GM18858 (cell line): ENCODE measurements at regions not wholly inside any gene's neighbourhood (a gene's known extent, or its start where the extent isn't known, plus 50 kb on each side); places are given as distances from the start of the nearest gene placed in this dataset.

Source experiments
- ATAC-seq: cut with Tn5 transposase; IDR thresholded peaks from one replicate; pipeline ENCODE4 v1.9.1; 2021; ENCODE audit not compliant: unreplicated experiment

- no peak for ATAC-seq
These were observed 118.7 kb downstream of the VAPA start for GRCh38 chr18:10032331-10033015.

- no peak for ATAC-seq
These were observed 119.2 kb downstream of the VAPA start for GRCh38 chr18:10033016-10033399.

DNA sequence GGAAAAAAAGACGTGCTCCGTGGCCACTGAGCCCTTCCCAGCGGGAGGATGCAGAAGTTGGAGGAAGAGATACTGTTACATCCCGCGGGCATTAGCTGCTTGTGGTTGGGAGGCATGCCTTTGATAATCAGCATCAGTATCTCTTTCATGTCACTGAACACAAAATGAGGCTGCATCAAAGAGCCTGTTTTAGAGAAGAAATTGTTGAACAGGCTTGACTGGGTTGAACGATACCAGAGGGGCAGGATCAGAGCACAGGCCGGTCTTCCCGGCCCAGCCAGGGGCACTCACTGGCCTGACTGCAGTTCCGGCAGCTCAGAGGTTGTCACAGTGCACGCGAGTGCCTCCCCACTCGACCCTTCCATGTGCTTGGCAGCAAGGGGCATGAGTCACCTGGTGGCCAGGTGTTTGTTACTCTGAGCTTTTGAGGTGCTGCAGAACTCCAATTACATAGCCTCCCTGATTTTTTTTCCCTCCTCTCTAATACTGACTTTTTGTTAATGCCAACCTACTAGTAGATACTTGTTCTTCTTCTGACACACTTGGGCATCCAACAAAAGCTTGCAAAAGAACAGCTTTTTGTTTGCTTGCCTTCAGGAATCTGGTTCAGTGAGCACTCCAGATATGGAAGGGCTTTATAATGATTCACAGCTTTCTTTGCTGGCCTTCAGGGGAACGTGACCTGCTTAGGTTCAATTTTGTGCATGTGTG lies 121.6 kb downstream of the VAPA start:
- no peak for ATAC-seq

- no peak for ATAC-seq
These were observed 122.7 kb downstream of the VAPA start for GRCh38 chr18:10036479-10036878.

- no peak for ATAC-seq
These were observed 123.4 kb downstream of the VAPA start for GRCh38 chr18:10037181-10037580.

DNA sequence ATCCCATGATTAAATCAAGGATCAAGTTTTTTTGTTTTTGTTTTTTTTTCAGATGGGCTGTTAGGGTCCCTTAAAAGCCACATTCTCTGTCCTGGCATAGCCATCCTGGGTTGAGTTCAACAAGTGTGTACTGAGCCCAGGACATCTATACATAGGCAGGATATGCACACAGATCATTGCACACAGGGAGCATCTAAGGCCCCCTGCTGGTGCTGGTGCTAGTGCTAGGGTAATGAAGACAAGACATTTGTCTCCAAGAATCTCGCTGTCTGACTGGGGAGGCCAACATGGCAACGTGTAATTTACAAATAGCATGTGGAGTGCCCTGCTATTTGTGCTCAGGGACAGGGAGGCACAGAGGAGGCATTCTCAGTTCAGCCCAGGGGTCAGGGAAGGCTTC lies 124.5 kb downstream of the VAPA start:
- no peak for ATAC-seq

- ATAC-seq, result no peak
These were observed 126.6 kb downstream of the VAPA start for GRCh38 chr18:10040287-10041011.

GRCh38 chr18:10041180-10041579 lies 127.4 kb downstream of the VAPA start:
- no peak for ATAC-seq

- no peak for ATAC-seq
These were observed 128.7 kb downstream of the VAPA start for GRCh38 chr18:10042492-10042891.

DNA sequence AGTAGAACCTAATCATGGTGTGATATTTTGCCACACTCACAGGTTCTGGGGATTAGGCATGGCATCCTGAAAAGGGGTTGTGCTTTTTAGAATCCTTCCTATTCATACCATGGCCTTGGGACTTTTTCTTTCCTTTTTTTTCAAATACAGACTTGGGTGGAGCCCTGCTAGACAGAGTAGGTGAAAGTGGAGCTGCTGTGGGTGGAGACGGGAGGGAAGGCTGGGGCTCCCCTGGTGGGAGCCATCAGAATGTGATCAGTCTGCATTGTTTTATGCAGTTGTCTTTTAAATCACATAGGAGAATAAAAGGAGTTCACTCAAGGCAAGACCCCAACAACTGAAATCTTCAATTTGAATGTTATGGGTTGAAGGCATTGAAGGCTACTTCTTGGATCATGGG lies 130.2 kb downstream of the VAPA start:
- no peak for ATAC-seq

GRCh38 chr18:10045296-10045891 lies 131.6 kb downstream of the VAPA start:
- ATAC-seq, result no peak

GRCh38 chr18:10046178-10046807 lies 132.5 kb downstream of the VAPA start:
- no peak for ATAC-seq

DNA sequence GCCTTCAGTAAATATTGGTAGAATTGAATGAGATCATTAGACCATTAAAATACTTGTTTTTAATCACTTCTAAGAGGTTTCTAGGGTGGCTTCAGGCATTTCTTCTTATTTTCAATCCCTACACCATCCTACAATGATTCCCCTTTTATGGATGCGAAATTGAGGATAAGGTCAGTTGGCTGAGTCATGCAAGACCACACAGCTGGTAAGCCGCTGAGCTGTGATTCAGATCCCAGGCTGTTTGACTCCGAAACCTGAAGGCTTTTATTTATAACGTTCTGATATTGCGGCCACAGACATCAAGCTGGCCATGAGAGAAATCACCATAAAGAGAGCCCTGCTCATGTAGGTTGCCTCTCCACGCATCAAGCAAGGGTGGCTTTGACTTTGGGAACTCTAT lies 133.4 kb downstream of the VAPA start:
- no peak for ATAC-seq

GRCh38 chr18:10049747-10050146 lies 135.9 kb downstream of the VAPA start:
- no peak for ATAC-seq

DNA sequence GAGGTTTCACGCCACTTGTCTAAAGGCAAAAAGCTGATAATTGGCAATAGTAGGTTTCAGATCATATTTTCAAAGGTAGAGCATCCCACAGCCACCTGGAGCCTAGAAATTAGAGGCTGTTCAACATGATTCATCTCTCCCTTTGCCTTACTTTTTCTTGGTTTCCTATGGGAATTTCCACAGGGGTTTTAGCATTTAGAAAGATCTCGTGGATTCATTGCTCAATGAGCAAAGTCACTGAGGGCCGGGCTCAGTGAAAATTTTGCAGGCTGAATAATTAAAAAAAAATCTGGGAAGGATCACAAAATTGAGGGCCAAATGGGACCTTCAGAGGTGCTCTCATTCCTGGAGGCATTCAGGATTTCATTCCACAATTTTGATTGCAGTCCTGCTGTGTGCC lies 137.1 kb downstream of the VAPA start:
- no peak for ATAC-seq

- no peak for ATAC-seq
These were observed 138.2 kb downstream of the VAPA start for GRCh38 chr18:10051877-10052631.

DNA sequence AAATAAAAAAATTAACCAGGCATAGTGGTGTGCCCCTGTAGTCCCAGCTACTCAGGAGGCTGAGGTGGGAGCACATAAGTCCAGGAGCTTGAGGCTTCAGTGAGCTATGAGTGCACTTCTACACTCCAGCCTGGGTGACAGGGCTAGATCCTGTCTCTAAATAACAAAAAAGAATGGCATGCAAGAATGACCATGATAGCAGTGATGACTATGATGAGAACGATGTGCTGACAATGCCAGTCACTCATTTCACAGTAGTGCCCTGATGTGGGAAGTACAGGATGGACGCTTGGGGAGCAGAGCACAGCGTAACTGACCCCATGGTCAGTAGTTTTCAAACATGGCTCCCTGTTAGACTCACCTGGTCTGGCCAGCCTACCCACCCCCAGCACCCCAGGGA lies 139.1 kb downstream of the VAPA start:
- no peak for ATAC-seq

- no peak for ATAC-seq
These were observed 140.0 kb downstream of the VAPA start for GRCh38 chr18:10053861-10054260.

DNA sequence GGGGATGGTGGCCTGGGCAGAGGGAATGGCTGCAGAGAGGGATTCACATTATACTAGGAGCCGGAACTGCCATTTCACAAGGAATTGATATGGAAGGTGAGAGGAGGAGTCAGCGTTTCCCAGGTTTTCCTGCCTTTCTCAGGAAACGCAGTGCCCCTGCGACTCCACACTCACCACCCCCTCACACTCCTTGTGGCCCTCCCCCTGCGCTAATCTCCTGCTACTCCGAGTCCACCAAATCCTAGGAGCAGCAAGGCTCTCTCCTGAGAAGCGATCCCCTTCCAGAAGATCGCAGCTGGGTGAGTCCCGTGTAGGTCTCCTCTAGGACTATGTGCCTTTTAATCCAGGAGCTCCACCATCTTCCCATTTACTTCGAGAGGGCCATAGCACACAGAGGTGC lies 140.6 kb downstream of the VAPA start:
- ATAC-seq, result no peak

GRCh38 chr18:10055125-10055750 lies 141.4 kb downstream of the VAPA start:
- no peak for ATAC-seq
